C4-2B (cell line): ENCODE measurements at regions not wholly inside any gene's neighbourhood (a gene's known extent, or its start where the extent isn't known, plus 50 kb on each side); places are given as distances from the start of the nearest gene placed in this dataset.

Source experiments
- ZFX ChIP-seq: fragments of 450-650 bp; IDR thresholded peaks from 2 replicates; pipeline ENCODE4 v1.6.1; 2017
- TF ChIP-seq, protein P1 (sequence below): fragments of 450-650 bp; conservative IDR thresholded peaks from 2 replicates; pipeline ENCODE4 v1.5.1; 2017; ENCODE audit warnings: mild to moderate bottlenecking

DNA sequence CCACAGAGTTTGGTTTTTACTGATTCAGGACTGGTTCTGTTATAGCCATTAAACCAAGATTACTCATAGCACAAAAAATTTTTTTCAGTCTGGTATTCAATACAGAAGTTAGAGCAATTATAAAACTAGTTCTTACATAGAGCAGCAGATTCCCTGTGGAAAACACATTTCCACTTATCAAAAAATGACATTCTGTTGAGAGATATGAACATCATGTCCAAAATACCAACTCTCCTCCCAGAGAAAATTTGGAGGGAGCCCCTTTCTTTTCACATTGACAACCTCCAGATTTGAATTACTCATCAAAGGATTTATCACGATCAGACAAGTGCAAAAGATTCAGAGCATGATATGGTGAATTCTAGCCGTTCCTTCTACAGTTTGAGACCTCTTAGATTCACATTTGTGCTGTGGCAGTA is 126.8 kb upstream of the SERPINE2 start:
- TF ChIP-seq, protein P1, sequence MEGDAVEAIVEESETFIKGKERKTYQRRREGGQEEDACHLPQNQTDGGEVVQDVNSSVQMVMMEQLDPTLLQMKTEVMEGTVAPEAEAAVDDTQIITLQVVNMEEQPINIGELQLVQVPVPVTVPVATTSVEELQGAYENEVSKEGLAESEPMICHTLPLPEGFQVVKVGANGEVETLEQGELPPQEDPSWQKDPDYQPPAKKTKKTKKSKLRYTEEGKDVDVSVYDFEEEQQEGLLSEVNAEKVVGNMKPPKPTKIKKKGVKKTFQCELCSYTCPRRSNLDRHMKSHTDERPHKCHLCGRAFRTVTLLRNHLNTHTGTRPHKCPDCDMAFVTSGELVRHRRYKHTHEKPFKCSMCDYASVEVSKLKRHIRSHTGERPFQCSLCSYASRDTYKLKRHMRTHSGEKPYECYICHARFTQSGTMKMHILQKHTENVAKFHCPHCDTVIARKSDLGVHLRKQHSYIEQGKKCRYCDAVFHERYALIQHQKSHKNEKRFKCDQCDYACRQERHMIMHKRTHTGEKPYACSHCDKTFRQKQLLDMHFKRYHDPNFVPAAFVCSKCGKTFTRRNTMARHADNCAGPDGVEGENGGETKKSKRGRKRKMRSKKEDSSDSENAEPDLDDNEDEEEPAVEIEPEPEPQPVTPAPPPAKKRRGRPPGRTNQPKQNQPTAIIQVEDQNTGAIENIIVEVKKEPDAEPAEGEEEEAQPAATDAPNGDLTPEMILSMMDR: no peak
- no peak for TF ChIP-seq ZFX
